Mononuclear cell (primary cell): ENCODE measurements at regions not wholly inside any gene's neighbourhood (a gene's known extent, or its start where the extent isn't known, plus 50 kb on each side); places are given as distances from the start of the nearest gene placed in this dataset.

Source experiments
- H3K27me3 ChIP-seq: 2 replicates; pipeline ENCODE4 v1.6.0; 2011; ENCODE audit warnings: low read length, control low read depth; ENCODE audit not compliant: insufficient read depth
- H3K4me1 ChIP-seq: 2 replicates; pipeline ENCODE4 v1.5.1; 2011; ENCODE audit warnings: mild to moderate bottlenecking, low read length, control low read depth; ENCODE audit not compliant: insufficient read depth
- H3K4me3 ChIP-seq: 2 replicates; pipeline ENCODE4 v1.5.1; 2011; ENCODE audit warnings: mild to moderate bottlenecking, low read length, moderate library complexity
- H3K9me3 ChIP-seq: 2 replicates; pipeline ENCODE4 v1.5.1; 2011; ENCODE audit warnings: low read depth, mild to moderate bottlenecking, control low read depth, low read length

- Histone ChIP-seq H3K9me3 (no peaks in the 10 kb centered on the region), H3K4me1 (no peaks in the 10 kb centered on the region), H3K27me3 (no peaks in the 10 kb centered on the region), H3K4me3 (no peak overlapping the region)
Observed at GRCh38 chr2:7279421-7279949, 362.3 kb downstream of the RNF144A start.

- Histone ChIP-seq H3K4me3 (no peak overlapping the region), H3K4me1 (no peaks in the 10 kb centered on the region), H3K27me3 (no peaks in the 10 kb centered on the region), H3K9me3 (no peaks in the 10 kb centered on the region)
Observed at GRCh38 chr2:7280790-7281189, 363.6 kb downstream of the RNF144A start.

- Histone ChIP-seq H3K4me3 (no peak overlapping the region), H3K27me3 (no peaks in the 10 kb centered on the region)
Observed at GRCh38 chr2:7281231-7282201, 364.3 kb downstream of the RNF144A start.

GRCh38 chr2:7286120-7286519 is 368.9 kb downstream of the RNF144A start:
- no peaks in the 10 kb centered on the region for H3K4me1 ChIP-seq

More at GRCh38 chr2:7281231-7282201, 364.3 kb downstream of the RNF144A start:
- H3K4me1 ChIP-seq: no peaks in the 10 kb centered on the region
- no peaks in the 10 kb centered on the region for H3K9me3 ChIP-seq

GRCh38 chr2:7288484-7288883 is 371.3 kb downstream of the RNF144A start:
- H3K27me3 ChIP-seq: no peaks in the 10 kb centered on the region
- no peaks in the 10 kb centered on the region for H3K4me1 ChIP-seq
- H3K4me3 ChIP-seq: no peak overlapping the region
- no peaks in the 10 kb centered on the region for H3K9me3 ChIP-seq

More at GRCh38 chr2:7286120-7286519, 368.9 kb downstream of the RNF144A start:
- no peak overlapping the region for H3K4me3 ChIP-seq
- H3K9me3 ChIP-seq: no peaks in the 10 kb centered on the region
- no peaks in the 10 kb centered on the region for H3K27me3 ChIP-seq

GRCh38 chr2:7289697-7290096 is 372.5 kb downstream of the RNF144A start:
- Histone ChIP-seq H3K4me3 (no peak overlapping the region), H3K4me1 (no peaks in the 10 kb centered on the region), H3K27me3 (no peaks in the 10 kb centered on the region), H3K9me3 (no peaks in the 10 kb centered on the region)

GRCh38 chr2:7292154-7292691 is 375.0 kb downstream of the RNF144A start:
- Histone ChIP-seq H3K4me3 (no peak overlapping the region), H3K9me3 (no peaks in the 10 kb centered on the region), H3K27me3 (no peaks in the 10 kb centered on the region), H3K4me1 (no peaks in the 10 kb centered on the region)

- Histone ChIP-seq H3K9me3 (no peaks in the 10 kb centered on the region), H3K27me3 (no peaks in the 10 kb centered on the region), H3K4me3 (no peak overlapping the region), H3K4me1 (no peaks in the 10 kb centered on the region)
Observed at GRCh38 chr2:7309582-7309981, 392.4 kb downstream of the RNF144A start.

GRCh38 chr2:7324706-7325105 is 407.5 kb downstream of the RNF144A start:
- no peaks in the 10 kb centered on the region for H3K4me1 ChIP-seq
- H3K4me3 ChIP-seq: no peak overlapping the region
- no peaks in the 10 kb centered on the region for H3K9me3 ChIP-seq
- peaks cover 3% of the 10 kb centered on the region for H3K27me3 ChIP-seq

GRCh38 chr2:7325186-7325585 is 408.0 kb downstream of the RNF144A start:
- H3K27me3 ChIP-seq: peaks cover 3% of the 10 kb centered on the region
- no peaks in the 10 kb centered on the region for H3K4me1 ChIP-seq
- H3K4me3 ChIP-seq: no peak overlapping the region
- H3K9me3 ChIP-seq: no peaks in the 10 kb centered on the region

GRCh38 chr2:7329465-7329864 is 412.3 kb downstream of the RNF144A start:
- Histone ChIP-seq H3K9me3 (no peaks in the 10 kb centered on the region), H3K4me3 (no peak overlapping the region), H3K27me3 (no peaks in the 10 kb centered on the region), H3K4me1 (no peaks in the 10 kb centered on the region)

GRCh38 chr2:7333189-7333765 is 416.1 kb downstream of the RNF144A start:
- Histone ChIP-seq H3K9me3 (no peaks in the 10 kb centered on the region), H3K27me3 (no peaks in the 10 kb centered on the region), H3K4me1 (no peaks in the 10 kb centered on the region), H3K4me3 (no peak overlapping the region)

GRCh38 chr2:7333960-7334493 is 416.8 kb downstream of the RNF144A start:
- H3K27me3 ChIP-seq: no peaks in the 10 kb centered on the region
- no peaks in the 10 kb centered on the region for H3K4me1 ChIP-seq
- no peaks in the 10 kb centered on the region for H3K9me3 ChIP-seq
- no peak overlapping the region for H3K4me3 ChIP-seq

GRCh38 chr2:7338961-7339360 is 421.7 kb downstream of the RNF144A start:
- no peaks in the 10 kb centered on the region for H3K4me1 ChIP-seq
- H3K27me3 ChIP-seq: no peaks in the 10 kb centered on the region
- no peak overlapping the region for H3K4me3 ChIP-seq
- H3K9me3 ChIP-seq: no peaks in the 10 kb centered on the region

GRCh38 chr2:7346336-7346735 is 429.1 kb downstream of the RNF144A start:
- H3K4me3 ChIP-seq: no peak overlapping the region
- no peaks in the 10 kb centered on the region for H3K4me1 ChIP-seq
- H3K27me3 ChIP-seq: no peaks in the 10 kb centered on the region
- no peaks in the 10 kb centered on the region for H3K9me3 ChIP-seq
